ENCODE measurements at regions not wholly inside any gene's neighbourhood (a gene's known extent, or its start where the extent isn't known, plus 50 kb on each side); places are given as distances from the start of the nearest gene placed in this dataset.

DNA sequence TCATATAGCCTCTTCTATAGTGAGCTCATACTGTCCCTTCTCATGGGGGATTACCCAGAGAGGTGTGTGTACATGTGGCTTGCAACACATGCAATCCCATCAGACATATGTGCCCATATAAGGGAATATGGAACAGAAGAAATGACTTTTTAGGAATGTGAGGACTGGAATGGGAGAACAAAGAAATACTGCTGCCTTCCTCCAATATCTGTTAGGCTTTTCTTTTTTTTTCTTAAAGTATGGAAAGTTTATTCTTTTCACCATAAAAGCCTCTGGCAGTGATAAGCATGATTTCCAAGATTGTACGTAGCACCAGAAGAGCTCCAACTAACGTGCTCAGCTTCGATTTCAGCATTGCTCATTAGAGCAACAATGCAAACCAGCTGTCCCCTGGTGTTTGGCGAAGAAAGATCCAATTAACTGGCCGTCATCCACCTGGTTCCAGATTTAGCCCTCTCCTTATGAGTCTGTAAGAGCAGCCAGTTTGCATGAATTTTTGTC is 113.6 kb downstream of the ADCYAP1 start:
- TF ChIP-seq, protein P1, sequence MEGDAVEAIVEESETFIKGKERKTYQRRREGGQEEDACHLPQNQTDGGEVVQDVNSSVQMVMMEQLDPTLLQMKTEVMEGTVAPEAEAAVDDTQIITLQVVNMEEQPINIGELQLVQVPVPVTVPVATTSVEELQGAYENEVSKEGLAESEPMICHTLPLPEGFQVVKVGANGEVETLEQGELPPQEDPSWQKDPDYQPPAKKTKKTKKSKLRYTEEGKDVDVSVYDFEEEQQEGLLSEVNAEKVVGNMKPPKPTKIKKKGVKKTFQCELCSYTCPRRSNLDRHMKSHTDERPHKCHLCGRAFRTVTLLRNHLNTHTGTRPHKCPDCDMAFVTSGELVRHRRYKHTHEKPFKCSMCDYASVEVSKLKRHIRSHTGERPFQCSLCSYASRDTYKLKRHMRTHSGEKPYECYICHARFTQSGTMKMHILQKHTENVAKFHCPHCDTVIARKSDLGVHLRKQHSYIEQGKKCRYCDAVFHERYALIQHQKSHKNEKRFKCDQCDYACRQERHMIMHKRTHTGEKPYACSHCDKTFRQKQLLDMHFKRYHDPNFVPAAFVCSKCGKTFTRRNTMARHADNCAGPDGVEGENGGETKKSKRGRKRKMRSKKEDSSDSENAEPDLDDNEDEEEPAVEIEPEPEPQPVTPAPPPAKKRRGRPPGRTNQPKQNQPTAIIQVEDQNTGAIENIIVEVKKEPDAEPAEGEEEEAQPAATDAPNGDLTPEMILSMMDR (IDR thresholded peaks at IDR 0.05; ENCODE audit: low read depth, low read length, missing input control), result no peak
- TF ChIP-seq TAF1 (conservative IDR thresholded peaks at IDR 0.05) (no peak), ATF3 (IDR thresholded peaks at IDR 0.05) (no peak), GABPA (IDR thresholded peaks at IDR 0.05 in 1 of 2, conservative IDR thresholded peaks at IDR 0.05 in 1 of 2) (no peak), YY1 (IDR thresholded peaks at IDR 0.05) (no peak), JUND (IDR thresholded peaks at IDR 0.05) (no peak), EGR1 (IDR thresholded peaks at IDR 0.05; ENCODE audit: low read depth in 2 of 2) (no peak), RAD21 (IDR thresholded peaks at IDR 0.05) (no peak), RXRA (IDR thresholded peaks at IDR 0.05) (no peak)
- TF ChIP-seq, protein P2, sequence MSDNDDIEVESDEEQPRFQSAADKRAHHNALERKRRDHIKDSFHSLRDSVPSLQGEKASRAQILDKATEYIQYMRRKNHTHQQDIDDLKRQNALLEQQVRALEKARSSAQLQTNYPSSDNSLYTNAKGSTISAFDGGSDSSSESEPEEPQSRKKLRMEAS (IDR thresholded peaks at IDR 0.05), result no peak
- TF ChIP-seq, protein P3, sequence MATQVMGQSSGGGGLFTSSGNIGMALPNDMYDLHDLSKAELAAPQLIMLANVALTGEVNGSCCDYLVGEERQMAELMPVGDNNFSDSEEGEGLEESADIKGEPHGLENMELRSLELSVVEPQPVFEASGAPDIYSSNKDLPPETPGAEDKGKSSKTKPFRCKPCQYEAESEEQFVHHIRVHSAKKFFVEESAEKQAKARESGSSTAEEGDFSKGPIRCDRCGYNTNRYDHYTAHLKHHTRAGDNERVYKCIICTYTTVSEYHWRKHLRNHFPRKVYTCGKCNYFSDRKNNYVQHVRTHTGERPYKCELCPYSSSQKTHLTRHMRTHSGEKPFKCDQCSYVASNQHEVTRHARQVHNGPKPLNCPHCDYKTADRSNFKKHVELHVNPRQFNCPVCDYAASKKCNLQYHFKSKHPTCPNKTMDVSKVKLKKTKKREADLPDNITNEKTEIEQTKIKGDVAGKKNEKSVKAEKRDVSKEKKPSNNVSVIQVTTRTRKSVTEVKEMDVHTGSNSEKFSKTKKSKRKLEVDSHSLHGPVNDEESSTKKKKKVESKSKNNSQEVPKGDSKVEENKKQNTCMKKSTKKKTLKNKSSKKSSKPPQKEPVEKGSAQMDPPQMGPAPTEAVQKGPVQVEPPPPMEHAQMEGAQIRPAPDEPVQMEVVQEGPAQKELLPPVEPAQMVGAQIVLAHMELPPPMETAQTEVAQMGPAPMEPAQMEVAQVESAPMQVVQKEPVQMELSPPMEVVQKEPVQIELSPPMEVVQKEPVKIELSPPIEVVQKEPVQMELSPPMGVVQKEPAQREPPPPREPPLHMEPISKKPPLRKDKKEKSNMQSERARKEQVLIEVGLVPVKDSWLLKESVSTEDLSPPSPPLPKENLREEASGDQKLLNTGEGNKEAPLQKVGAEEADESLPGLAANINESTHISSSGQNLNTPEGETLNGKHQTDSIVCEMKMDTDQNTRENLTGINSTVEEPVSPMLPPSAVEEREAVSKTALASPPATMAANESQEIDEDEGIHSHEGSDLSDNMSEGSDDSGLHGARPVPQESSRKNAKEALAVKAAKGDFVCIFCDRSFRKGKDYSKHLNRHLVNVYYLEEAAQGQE (IDR thresholded peaks at IDR 0.05), result no peak
